H9 (cell line): ENCODE measurements at regions not wholly inside any gene's neighbourhood (a gene's known extent, or its start where the extent isn't known, plus 50 kb on each side); places are given as distances from the start of the nearest gene placed in this dataset.

Experiments
- DNase-seq: peaks from one replicate; pipeline ENCODE4 v3.0.0-alpha.2; 2017
- H2AFZ ChIP-seq: one replicate; pipeline ENCODE4 v1.6.1; 2013; ENCODE audit warnings: mild to moderate bottlenecking, low read length, control low read depth, moderate library complexity
- H2AK5ac ChIP-seq: 2 replicates; pipeline ENCODE4 v1.6.1; 2013; ENCODE audit warnings: low read length, control low read depth, mixed read lengths; ENCODE audit not compliant: insufficient read length
- H2BK120ac ChIP-seq: one replicate; pipeline ENCODE4 v1.6.1; 2013; ENCODE audit warnings: low read depth, mild to moderate bottlenecking, low read length, control low read depth, inconsistent platforms; ENCODE audit not compliant: poor library complexity, severe bottlenecking
- H2BK12ac ChIP-seq: 2 replicates; pipeline ENCODE4 v1.6.1; 2013; ENCODE audit warnings: low read length, control low read depth, mixed read lengths, low read depth; ENCODE audit not compliant: insufficient read length
- H2BK15ac ChIP-seq: 2 replicates; pipeline ENCODE4 v1.6.1; 2013; ENCODE audit warnings: low read depth, low read length, control low read depth
- H2BK20ac ChIP-seq: one replicate; pipeline ENCODE4 v1.6.1; 2013; ENCODE audit warnings: low read depth, mild to moderate bottlenecking, low read length, control low read depth, inconsistent platforms; ENCODE audit not compliant: poor library complexity, severe bottlenecking
- H2BK5ac ChIP-seq: 2 replicates; pipeline ENCODE4 v1.6.1; 2013; ENCODE audit warnings: low read length, control low read depth, mixed read lengths; ENCODE audit not compliant: insufficient read length
- H3K14ac ChIP-seq: 2 replicates; pipeline ENCODE4 v1.6.1; 2013; ENCODE audit warnings: low read length, control low read depth; ENCODE audit not compliant: insufficient read depth
- H3K18ac ChIP-seq: 2 replicates; pipeline ENCODE4 v1.6.1; 2013; ENCODE audit warnings: low read depth, mild to moderate bottlenecking, mixed read lengths, low read length, control low read depth; ENCODE audit not compliant: insufficient read length
- H3K23ac ChIP-seq: 2 replicates; pipeline ENCODE4 v1.6.1; 2013; ENCODE audit warnings: low read length, control low read depth, mixed read lengths, low read depth; ENCODE audit not compliant: insufficient read length
- H3K23me2 ChIP-seq: 2 replicates; pipeline ENCODE4 v1.6.1; 2013; ENCODE audit warnings: low read depth, mild to moderate bottlenecking, mixed read lengths, low read length, control low read depth; ENCODE audit not compliant: insufficient read length, poor library complexity, severe bottlenecking
- H3K27ac ChIP-seq: 2 replicates; pipeline ENCODE4 v1.5.1; 2013; ENCODE audit warnings: low read length, control low read depth, mixed read lengths, low read depth; ENCODE audit not compliant: insufficient read length
- H3K27me3 ChIP-seq: 2 replicates; pipeline ENCODE4 v1.6.1; 2013; ENCODE audit warnings: low read length, control low read depth, inconsistent platforms; ENCODE audit not compliant: insufficient read depth
- H3K4ac ChIP-seq: 2 replicates; pipeline ENCODE4 v1.6.1; 2013; ENCODE audit warnings: low read depth, mild to moderate bottlenecking, control low read depth, inconsistent platforms, low read length, moderate library complexity
- H3K4me1 ChIP-seq: 2 replicates; pipeline ENCODE4 v1.6.1; 2013; ENCODE audit warnings: low read length, control low read depth, inconsistent platforms; ENCODE audit not compliant: insufficient read depth
- H3K4me2 ChIP-seq: 2 replicates; pipeline ENCODE4 v1.6.1; 2013; ENCODE audit warnings: low read length, control low read depth, mixed read lengths; ENCODE audit not compliant: insufficient read length, insufficient read depth
- H3K56ac ChIP-seq: 2 replicates; pipeline ENCODE4 v1.6.1; 2013; ENCODE audit warnings: low read depth, mild to moderate bottlenecking, mixed read lengths, low read length, control low read depth; ENCODE audit not compliant: insufficient read length
- H3K79me1 ChIP-seq: 2 replicates; pipeline ENCODE4 v1.6.1; 2013; ENCODE audit warnings: low read depth, mild to moderate bottlenecking, moderate library complexity, low read length, control low read depth, inconsistent platforms; ENCODE audit not compliant: insufficient read depth, poor library complexity, severe bottlenecking
- H3K79me2 ChIP-seq: 2 replicates; pipeline ENCODE4 v1.6.1; 2013; ENCODE audit warnings: low read length, control low read depth, inconsistent platforms; ENCODE audit not compliant: insufficient read depth
- H3K9ac ChIP-seq: 2 replicates; pipeline ENCODE4 v1.6.1; 2013; ENCODE audit warnings: low read length, control low read depth, mixed read lengths; ENCODE audit not compliant: insufficient read length; ENCODE audit errors: extremely low read depth
- H3K9me3 ChIP-seq: one replicate; pipeline ENCODE4 v1.6.1; 2013; ENCODE audit warnings: low read depth, low read length, inconsistent platforms; ENCODE audit not compliant: control insufficient read depth
- H3T11ph ChIP-seq: one replicate; pipeline ENCODE4 v1.6.1; 2013; ENCODE audit warnings: mild to moderate bottlenecking, low read length, control low read depth, inconsistent platforms
- H4K20me1 ChIP-seq: one replicate; pipeline ENCODE4 v1.6.1; 2013; ENCODE audit not compliant: control insufficient read depth, insufficient read length, insufficient read depth
- H4K5ac ChIP-seq: 2 replicates; pipeline ENCODE4 v1.6.1; 2013; ENCODE audit warnings: low read depth, mild to moderate bottlenecking, mixed read lengths, low read length, control low read depth; ENCODE audit not compliant: insufficient read length
- H4K8ac ChIP-seq: replicated peaks from 2 replicates; pipeline ENCODE4 v1.6.1; 2013; ENCODE audit warnings: low read length, control low read depth, mixed read lengths, low read depth; ENCODE audit not compliant: insufficient read length
- H4K91ac ChIP-seq: 2 replicates; pipeline ENCODE4 v1.6.1; 2013; ENCODE audit warnings: low read depth, mild to moderate bottlenecking, moderate library complexity, mixed read lengths, low read length, control low read depth; ENCODE audit not compliant: insufficient read length
- H3K27ac Mint-ChIP-seq, 3 experiments: 2 replicates in 2 of 3; 3 replicates in 1 of 3; pipeline ENCODE4 v1.8.0; 2020 to 2021; ENCODE audit warnings: mixed read lengths in 3 of 3, mild to moderate bottlenecking in 1 of 3, moderate library complexity in 1 of 3
- H3K27me3 Mint-ChIP-seq: 2 replicates; pipeline ENCODE4 v1.8.0; 2021; ENCODE audit warnings: low read depth, mild to moderate bottlenecking, moderate library complexity, mixed read lengths
- H3K36me3 Mint-ChIP-seq, 3 experiments: 2 replicates in 2 of 3; 3 replicates in 1 of 3; pipeline ENCODE4 v1.8.0; 2020 to 2021; ENCODE audit warnings: low read depth in 3 of 3, mixed read lengths in 3 of 3; ENCODE audit not compliant: insufficient read depth in 1 of 3
- H3K4me1 Mint-ChIP-seq, 2 experiments: 2 replicates each; pipeline ENCODE4 v1.8.0; 2020; ENCODE audit warnings: mixed read lengths in 2 of 2
- H3K4me3 Mint-ChIP-seq, 2 experiments: 2 replicates in 1 of 2; 3 replicates in 1 of 2; pipeline ENCODE4 v1.8.0; 2020 to 2021; ENCODE audit warnings: mild to moderate bottlenecking in 2 of 2, mixed read lengths in 2 of 2, moderate library complexity in 1 of 2
- H3K9me3 Mint-ChIP-seq, 2 experiments: 2 replicates in 1 of 2; 3 replicates in 1 of 2; pipeline ENCODE4 v1.8.0; 2020; ENCODE audit warnings: mild to moderate bottlenecking in 2 of 2, mixed read lengths in 2 of 2, moderate library complexity in 1 of 2
- CTCF ChIP-seq: fragments of 200-600 bp; sonication (generic); conservative IDR thresholded peaks from 3 replicates; pipeline ENCODE4 v1.8.0; 2021; ENCODE audit warnings: antibody characterized with exemption, mild to moderate bottlenecking
- WGBS: extraction: QIAGEN DNeasy Blood & Tissue Kit; methylation state at CpG from one replicate; pipeline ENCODE4 v1.1.7; 2013; ENCODE audit warnings: missing lambda C conversion rate, low lambda C conversion rate, mixed read lengths; ENCODE audit not compliant: insufficient read length; ENCODE audit errors: extremely low coverage; 5-methylcytosine and 5-hydroxymethylcytosine counted together

GRCh38 chr5:155619688-155620087, 606.1 kb downstream of the KIF4B start:
- Histone ChIP-seq H4K8ac (no peak overlapping the region), H2BK5ac (no peak overlapping the region), H4K91ac (no peak overlapping the region), H3K27ac (no peak overlapping the region), H2BK20ac (no peak overlapping the region), H2BK120ac (no peak overlapping the region), H3K79me2 (no peaks in the 10 kb centered on the region), H2AFZ (no peak overlapping the region), H4K20me1 (no peaks in the 10 kb centered on the region), H3K79me1 (no peaks in the 10 kb centered on the region), H2BK12ac (no peak overlapping the region), H3K4ac (no peak overlapping the region), H3K23me2 (no peaks in the 10 kb centered on the region), H3K23ac (no peak overlapping the region), H3K4me2 (no peak overlapping the region), H3K9me3 (no peaks in the 10 kb centered on the region), H4K5ac (no peak overlapping the region), H3K14ac (no peak overlapping the region), H3K27me3 (no peaks in the 10 kb centered on the region; the same call in 1 of the 2 replicates), H3K18ac (no peak overlapping the region), H3T11ph (no peak overlapping the region), H2BK15ac (no peak overlapping the region), H3K9ac (no peak overlapping the region), H3K4me1 (peaks cover under 1% of the 10 kb centered on the region; the same call in 1 of the 2 replicates), H3K56ac (no peak overlapping the region), H2AK5ac (no peak overlapping the region)
- Mint-ChIP-seq H3K4me1 (peaks cover 24 to 25% of the 10 kb centered on the region in 2 experiments), H3K36me3 (no peaks in the 10 kb centered on the region), H3K27ac (no peak overlapping the region), H3K4me3 (no peak overlapping the region), H3K9me3 (no peaks in the 10 kb centered on the region), H3K27me3 (no peaks in the 10 kb centered on the region; the same call in none of the 2 replicates)
- TF ChIP-seq CTCF: no peak
- no CpG with 5 or more reads among the region's 5 CpGs for WGBS
- no peak for DNase-seq
